GM04504 (cell line): ENCODE measurements at regions not wholly inside any gene's neighbourhood (a gene's known extent, or its start where the extent isn't known, plus 50 kb on each side); places are given as distances from the start of the nearest gene placed in this dataset.

Source experiments
- DNase-seq: peaks from one replicate; pipeline ENCODE4 v3.0.0-alpha.2; 2012; ENCODE audit warnings: low read depth

- no peak for DNase-seq
These were observed 660.4 kb upstream of the KLF12 start for GRCh38 chr13:74794582-74794981.

- DNase-seq: no peak
These were observed 659.9 kb upstream of the KLF12 start for GRCh38 chr13:74794147-74794546.

DNA sequence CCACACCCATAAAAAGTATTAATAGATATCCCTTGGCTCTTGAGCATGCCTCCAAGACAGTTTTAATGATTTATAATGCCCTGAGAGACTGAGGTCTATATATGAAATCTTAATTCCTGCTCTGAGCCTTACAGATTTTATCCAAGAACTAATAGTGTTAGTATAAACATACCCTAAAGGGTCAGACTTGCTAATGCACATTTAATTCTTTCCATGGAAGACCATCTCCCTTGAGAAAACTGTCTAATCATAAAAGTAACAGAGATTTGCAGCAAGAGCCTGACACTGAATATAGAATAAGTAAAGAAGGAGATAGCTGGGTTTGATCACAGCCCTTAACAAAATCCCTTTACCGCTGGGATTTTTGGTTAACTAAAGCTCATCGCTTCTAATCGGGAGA is 650.8 kb upstream of the KLF12 start:
- DNase-seq: no peak

DNA sequence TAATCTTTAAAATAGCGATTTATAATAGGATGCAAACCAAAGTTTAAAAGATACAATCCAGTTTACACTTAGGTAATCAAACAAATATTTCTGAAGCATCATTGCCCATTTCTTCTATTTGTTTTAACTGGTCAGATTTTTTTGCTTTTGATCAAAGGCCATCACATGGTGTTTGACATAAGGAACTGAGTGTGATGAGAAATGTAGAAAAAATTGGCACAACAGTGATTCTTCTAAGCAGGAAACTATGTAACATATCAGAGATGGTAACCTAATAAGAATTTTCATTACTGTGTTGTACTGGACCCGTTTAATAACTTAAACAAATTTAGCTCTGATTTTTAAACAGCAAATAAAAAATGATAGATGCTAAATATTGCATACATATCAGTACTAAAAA is 644.7 kb upstream of the KLF12 start:
- DNase-seq: no peak

GRCh38 chr13:74778087-74778486 is 643.9 kb upstream of the KLF12 start:
- no peak for DNase-seq

- no peak for DNase-seq
These were observed 640.1 kb upstream of the KLF12 start for GRCh38 chr13:74774264-74774663.

DNA sequence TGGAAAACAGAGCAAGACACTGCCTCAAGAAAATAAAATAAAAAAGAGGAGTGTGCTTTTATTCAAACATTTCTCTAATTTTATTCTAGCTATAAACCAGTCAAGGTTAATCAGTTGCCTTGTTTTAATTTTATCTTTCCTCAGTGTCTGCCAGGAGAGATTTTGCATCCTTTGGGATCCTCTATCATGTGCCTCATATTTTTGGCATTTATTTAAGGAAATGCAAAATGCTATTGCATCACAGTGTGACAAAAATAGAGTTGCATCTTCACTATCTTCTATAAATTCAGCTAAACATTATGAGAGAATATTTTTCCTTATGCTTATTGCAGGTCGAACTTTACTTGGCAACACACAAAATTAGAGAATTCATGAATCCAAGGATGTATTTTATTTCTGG is 639.0 kb upstream of the KLF12 start:
- no peak for DNase-seq

GRCh38 chr13:74771964-74772363 is 637.8 kb upstream of the KLF12 start:
- DNase-seq: peak; percentile 54

DNA sequence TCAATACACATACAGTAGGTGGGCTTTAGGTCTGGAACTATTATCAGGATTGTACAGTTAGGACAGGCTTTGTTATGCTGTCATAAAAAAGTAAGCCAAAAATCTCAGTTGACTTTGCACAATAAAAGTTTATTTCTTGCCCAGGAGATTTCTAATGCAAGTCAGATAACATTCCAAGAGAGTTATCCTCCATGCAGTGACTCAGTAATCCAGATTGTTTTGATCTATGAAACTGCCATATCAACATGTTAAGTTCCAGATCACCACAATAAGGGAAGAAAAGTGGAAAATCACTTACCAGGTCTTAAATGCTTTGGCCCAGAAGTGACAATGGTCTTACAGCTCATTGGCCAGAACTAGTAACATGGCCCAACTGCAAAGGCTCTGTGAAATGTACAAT is 636.2 kb upstream of the KLF12 start:
- peak; percentile 87 for DNase-seq

GRCh38 chr13:74769333-74769732 is 635.1 kb upstream of the KLF12 start:
- no peak for DNase-seq

- peak; percentile 32 for DNase-seq
These were observed 634.4 kb upstream of the KLF12 start for GRCh38 chr13:74768521-74769085.

- peak; percentile 38 for DNase-seq
These were observed 632.8 kb upstream of the KLF12 start for GRCh38 chr13:74767050-74767449.

- DNase-seq: no peak
These were observed 631.8 kb upstream of the KLF12 start for GRCh38 chr13:74765955-74766354.

DNA sequence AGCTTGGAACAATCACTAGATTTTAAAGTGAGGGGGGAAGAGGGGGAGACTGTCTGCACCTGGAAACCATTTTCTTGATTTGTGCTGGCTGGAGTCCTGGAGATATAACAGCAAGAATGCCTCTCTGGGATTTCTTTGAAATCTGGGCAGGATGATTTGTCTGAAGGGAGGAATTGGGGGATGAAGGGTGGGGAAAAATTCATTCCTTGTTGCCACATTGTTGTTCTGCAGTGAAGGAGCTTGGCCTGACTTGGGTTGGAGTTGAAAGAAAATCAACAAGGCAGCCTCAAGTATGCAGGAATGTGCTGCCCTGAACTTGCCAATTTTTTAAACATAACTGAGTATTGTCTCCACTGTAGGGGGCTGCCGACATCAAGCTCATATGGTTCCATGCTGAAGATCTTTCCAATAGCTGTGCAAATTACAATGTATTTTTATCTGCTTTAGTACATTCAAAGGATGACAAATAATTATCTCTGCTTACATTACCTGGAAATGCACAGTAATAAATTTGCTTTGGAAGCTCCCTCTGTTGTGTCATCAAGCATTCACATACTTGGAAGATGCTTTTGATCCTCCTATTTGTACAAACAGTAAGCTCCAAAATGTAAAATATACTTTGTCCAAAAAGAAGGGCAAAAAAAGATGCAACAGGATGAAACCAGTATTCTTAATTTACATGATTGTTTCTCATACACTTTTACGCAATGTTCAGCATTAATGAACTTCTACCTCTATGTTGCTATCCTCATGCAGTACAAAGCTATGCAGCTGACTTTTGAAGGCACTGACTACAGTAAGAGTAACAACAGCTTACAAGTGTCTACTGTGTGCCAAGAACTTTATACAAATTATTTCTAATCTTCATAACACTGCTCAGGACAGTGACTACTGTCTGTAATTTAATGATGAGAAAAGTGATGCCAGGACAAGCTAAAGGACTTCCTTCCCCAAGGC is 627.9 kb upstream of the KLF12 start:
- DNase-seq: peak; percentile 84

- no peak for DNase-seq
These were observed 624.0 kb upstream of the KLF12 start for GRCh38 chr13:74758188-74758587.

- no peak for DNase-seq
These were observed 620.9 kb upstream of the KLF12 start for GRCh38 chr13:74755065-74755464.

DNA sequence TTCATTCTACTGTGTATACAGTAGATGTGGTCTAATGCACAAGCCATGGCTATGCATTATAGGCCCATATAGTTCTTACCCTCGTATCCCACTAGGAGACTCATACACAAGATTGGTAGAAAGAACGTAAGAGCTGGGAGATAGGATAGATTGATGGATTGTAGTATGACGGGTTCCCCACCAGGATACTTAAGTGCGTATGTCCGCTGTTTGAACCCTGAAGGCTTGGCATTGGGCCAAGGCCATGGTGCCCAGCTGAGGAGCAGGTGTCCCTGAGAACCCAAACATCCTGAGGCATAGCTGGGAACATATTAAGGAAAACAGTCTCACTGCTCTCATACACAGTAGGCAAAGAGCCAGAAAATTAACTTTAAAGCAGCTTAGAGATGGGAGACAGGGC is 617.5 kb upstream of the KLF12 start:
- no peak for DNase-seq

- DNase-seq: no peak
These were observed 613.2 kb upstream of the KLF12 start for GRCh38 chr13:74747186-74747955.

DNA sequence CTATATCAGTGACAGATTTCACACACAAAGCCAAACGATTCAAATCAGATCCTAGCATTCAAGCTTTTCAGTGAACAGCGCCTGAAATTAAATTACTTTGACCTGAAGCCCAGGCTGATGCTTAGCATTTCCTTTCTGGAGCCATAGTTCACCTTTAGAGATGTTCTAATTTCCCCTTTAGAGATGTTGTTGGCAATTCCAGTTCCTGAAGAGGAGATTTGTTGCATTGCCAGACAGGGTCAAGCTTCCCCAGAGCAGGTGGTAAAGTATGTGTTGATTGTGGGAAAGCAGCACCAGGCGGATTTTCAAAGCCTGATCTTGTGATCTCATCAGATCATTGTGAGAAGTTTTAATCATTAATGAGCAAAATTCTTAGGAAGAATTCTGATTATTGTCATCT is 609.8 kb upstream of the KLF12 start:
- DNase-seq: no peak

DNA sequence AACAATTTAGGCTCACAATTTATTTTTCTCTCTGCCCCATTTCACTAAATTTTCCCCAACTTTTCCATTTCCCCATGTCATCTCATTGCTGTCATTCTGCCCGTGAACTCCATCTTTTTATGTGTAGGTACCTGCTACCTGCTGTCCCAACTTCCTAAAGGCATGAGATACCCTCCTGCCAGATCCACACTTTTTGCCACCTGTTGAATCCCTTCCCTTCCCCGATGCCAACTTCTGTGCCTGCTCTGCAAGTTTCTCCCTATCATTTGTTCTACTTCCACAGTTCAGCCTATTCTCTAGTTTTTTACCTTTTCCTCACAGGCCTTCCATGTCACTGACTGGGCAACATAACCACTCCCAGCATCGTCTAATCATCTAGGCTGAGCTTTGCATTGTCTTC is 607.5 kb upstream of the KLF12 start:
- DNase-seq: no peak

- DNase-seq: no peak
These were observed 598.7 kb upstream of the KLF12 start for GRCh38 chr13:74732736-74733385.

DNA sequence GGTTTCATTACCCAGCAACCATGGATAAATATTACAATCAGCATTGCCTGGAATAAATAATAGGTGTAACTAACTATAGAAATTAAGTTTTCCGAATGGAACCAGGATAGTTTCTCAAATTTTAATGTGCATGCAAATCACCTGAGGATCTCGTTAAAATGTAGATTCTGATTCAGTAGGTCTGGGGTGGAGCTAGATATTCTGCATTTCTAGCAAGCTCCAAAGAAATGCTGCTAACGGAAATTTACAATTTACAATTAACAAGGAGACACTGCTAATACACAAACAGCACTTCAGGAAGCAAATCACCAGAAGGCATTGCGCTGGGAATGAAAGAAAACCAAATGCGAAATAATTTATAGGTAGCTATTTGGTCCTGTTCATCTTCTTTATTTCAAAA is 597.5 kb upstream of the KLF12 start:
- DNase-seq: no peak
